Colonic mucosa (tissue), 4 donors: ENCODE measurements at regions not wholly inside any gene's neighbourhood (a gene's known extent, or its start where the extent isn't known, plus 50 kb on each side); places are given as distances from the start of the nearest gene placed in this dataset.

Experiments used
- DNase-seq: peaks from one replicate; pipeline ENCODE4 v3.0.0-alpha.2; 2020
- H3K27ac ChIP-seq: fragments of 200-600 bp; one replicate; pipeline ENCODE4 v1.8.0; 2021
- H3K27me3 ChIP-seq: fragments of 200-600 bp; one replicate; pipeline ENCODE4 v1.8.0; 2021
- H3K36me3 ChIP-seq: fragments of 200-600 bp; one replicate; pipeline ENCODE4 v1.8.0; 2021
- H3K4me1 ChIP-seq: fragments of 200-600 bp; one replicate; pipeline ENCODE4 v1.8.0; 2021; ENCODE audit warnings: mild to moderate bottlenecking
- H3K4me3 ChIP-seq: fragments of 200-600 bp; one replicate; pipeline ENCODE4 v1.8.0; 2021
- H3K9ac ChIP-seq, 2 donors: one replicate each; pipeline ENCODE4 v1.7.0; 2013; ENCODE audit warnings: control low read depth in 2 of 2, low read depth in 2 of 2, low read length in 2 of 2
- H3K9me3 ChIP-seq: fragments of 200-600 bp; one replicate; pipeline ENCODE4 v1.8.0; 2021
- intact Hi-C: fragments of 100-400 bp; cut with DNase I; formaldehyde crosslinking; loops from one replicate; pipeline ENCODE4 v1.14.1; 2022
- TF ChIP-seq, protein P1 (sequence below): fragments of 200-600 bp; IDR thresholded peaks from one replicate; pipeline ENCODE4 v1.8.0; 2022; ENCODE audit warnings: antibody characterized with exemption, mild to moderate bottlenecking
- donor health status: healthy.
- donor health status: DM: no; HTN: no; CAD: no.
- donor health status: DM: no; HTN: no; CAD: no.

DNA sequence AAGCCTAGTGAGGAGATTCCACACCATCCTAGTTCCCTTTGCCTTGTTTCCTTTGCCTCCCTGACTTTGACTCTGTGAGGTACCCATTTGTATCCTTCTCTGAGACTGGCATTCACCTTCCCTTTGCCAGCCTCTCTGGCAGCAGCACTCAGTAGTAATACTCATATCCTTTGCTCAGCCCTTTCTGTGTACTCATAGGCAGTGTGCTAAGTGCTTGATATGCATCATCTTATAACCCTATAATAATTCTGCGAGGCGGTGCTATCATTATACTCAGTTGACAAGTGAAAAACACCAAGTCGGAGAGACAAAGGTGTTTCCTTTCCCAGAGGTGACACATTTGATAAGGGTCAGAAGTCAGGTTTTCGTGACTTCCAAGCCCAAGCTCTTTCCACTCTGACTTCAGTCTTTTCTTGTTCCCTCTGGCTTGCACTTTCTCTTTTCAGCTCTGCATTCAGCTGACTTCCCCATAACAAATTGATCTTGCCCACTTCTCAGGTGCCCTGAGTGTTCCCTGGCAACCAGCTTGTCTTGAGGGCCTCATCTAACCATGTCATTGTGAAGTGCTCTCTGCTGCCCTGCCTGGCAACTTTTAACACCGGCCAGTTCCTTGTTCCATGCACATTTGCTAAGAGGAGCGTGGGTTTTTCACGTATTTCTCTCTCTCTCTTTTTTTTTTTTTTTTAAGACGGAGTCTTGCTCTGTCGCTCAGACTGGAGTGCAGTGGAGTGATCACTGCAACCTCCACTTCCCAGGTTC is 94.5 kb upstream of the UPP2 start:
- Histone ChIP-seq H3K9me3 (no peaks in the 10 kb centered on the region), H3K4me3 (no peak overlapping the region), H3K27me3 (no peaks in the 10 kb centered on the region), H3K27ac (no peak overlapping the region), H3K4me1 (no peaks in the 10 kb centered on the region), H3K9ac (no peak overlapping the region), H3K36me3 (no peaks in the 10 kb centered on the region)
- DNase-seq: no peak
- TF ChIP-seq, protein P1, sequence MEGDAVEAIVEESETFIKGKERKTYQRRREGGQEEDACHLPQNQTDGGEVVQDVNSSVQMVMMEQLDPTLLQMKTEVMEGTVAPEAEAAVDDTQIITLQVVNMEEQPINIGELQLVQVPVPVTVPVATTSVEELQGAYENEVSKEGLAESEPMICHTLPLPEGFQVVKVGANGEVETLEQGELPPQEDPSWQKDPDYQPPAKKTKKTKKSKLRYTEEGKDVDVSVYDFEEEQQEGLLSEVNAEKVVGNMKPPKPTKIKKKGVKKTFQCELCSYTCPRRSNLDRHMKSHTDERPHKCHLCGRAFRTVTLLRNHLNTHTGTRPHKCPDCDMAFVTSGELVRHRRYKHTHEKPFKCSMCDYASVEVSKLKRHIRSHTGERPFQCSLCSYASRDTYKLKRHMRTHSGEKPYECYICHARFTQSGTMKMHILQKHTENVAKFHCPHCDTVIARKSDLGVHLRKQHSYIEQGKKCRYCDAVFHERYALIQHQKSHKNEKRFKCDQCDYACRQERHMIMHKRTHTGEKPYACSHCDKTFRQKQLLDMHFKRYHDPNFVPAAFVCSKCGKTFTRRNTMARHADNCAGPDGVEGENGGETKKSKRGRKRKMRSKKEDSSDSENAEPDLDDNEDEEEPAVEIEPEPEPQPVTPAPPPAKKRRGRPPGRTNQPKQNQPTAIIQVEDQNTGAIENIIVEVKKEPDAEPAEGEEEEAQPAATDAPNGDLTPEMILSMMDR: no peak
- intact Hi-C loops: loop anchor here (2.0 to 10.0 kb wide), 2 partner anchors 132 to 230 kb away; partner anchors contain the start of gene ACVR1

DNA sequence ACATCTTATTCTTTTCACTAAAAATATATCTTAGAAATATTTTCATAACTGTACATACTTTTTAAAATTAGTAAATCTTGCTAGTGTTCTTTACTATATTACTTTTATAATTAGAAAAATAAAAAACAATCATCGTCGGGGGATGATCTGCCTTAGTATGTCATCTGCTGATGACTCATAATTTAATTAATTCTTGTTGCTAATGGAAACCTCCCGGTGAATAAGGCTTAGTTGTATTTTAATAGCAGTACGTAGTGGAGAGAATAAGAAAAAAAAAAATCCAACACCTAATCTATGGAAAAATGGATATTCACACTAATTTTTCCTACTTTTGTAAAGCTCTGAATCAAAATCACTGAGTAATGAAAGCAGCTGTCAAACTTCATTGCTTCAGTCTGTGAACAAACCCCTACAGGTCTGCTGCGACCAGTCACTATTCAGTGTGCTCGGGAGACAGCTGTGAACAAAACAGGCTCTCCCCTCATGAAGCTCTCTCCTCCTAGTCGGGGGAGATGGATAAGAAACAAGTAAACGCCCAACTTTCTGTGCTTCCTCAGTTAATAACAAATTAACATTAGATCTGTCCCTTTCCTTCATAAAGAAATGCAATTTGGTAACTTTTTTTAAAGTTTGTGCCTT is 97.4 kb upstream of the UPP2 start:
- no peaks in the 10 kb centered on the region for H3K36me3 ChIP-seq
- H3K27ac ChIP-seq: no peak overlapping the region
- H3K4me3 ChIP-seq: no peak overlapping the region
- H3K27me3 ChIP-seq: no peaks in the 10 kb centered on the region
- H3K9me3 ChIP-seq: no peaks in the 10 kb centered on the region
- H3K4me1 ChIP-seq: no peaks in the 10 kb centered on the region
- TF ChIP-seq, protein P1: no peak
- no peak for DNase-seq
- intact Hi-C loops: loop anchor here (10.0 kb wide), 1 partner anchor 129 kb away; the partner anchor contains the start of gene ACVR1
- no peak overlapping the region for H3K9ac ChIP-seq

DNA sequence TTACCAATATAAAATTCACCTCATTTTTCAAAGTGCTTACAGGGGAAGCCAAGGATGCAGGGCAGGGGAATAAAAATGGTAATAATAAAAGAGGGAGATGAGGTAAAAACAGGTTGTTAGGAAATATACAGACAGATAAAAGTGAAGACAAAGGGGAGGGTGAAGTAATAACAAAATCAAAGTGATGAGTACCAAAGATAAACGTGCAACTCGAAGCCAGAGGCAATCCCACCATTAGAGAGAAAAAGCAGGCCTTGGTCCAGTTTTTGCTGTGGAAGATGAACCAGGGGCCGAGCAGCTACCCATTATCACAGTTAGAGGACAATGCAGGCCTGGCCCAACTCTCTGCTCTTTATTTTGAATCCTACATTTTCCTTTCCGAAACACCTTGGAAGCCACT is 99.6 kb upstream of the UPP2 start:
- H3K27ac ChIP-seq: no peak overlapping the region
- H3K4me3 ChIP-seq: no peak overlapping the region
- no peak for DNase-seq
- no peaks in the 10 kb centered on the region for H3K9me3 ChIP-seq
- TF ChIP-seq, protein P1: no peak
- H3K27me3 ChIP-seq: no peaks in the 10 kb centered on the region
- no peak overlapping the region for H3K9ac ChIP-seq
- no peaks in the 10 kb centered on the region for H3K36me3 ChIP-seq
- intact Hi-C loops: loop anchor here (10.0 kb wide), 1 partner anchor 127 kb away; the partner anchor contains the start of gene ACVR1
- H3K4me1 ChIP-seq: no peaks in the 10 kb centered on the region

DNA sequence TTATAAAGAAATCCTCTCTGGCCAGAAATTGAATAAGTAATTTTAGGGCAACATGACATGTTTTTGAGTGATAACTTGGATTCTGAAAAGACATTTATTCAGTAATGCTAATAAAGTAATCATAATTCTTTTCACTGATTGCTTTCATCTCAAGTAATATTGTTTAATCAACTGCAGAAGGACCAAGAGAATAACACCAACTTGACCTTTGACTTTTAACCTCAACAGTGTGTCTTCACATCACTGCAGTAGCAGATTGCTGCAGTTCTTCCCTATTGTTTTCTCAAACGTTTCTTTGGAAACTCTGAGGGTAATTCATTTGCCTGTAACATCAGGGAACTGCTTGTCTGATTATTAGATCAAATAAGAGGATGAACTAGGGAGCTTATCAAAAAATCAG is 104.9 kb upstream of the UPP2 start:
- H3K27me3 ChIP-seq: no peaks in the 10 kb centered on the region
- DNase-seq: no peak
- no peaks in the 10 kb centered on the region for H3K9me3 ChIP-seq
- intact Hi-C loops: no loop called here
- TF ChIP-seq, protein P1: no peak
- H3K4me1 ChIP-seq: no peaks in the 10 kb centered on the region
- H3K4me3 ChIP-seq: no peak overlapping the region
- H3K27ac ChIP-seq: no peak overlapping the region
- no peaks in the 10 kb centered on the region for H3K36me3 ChIP-seq
- no peak overlapping the region for H3K9ac ChIP-seq

DNA sequence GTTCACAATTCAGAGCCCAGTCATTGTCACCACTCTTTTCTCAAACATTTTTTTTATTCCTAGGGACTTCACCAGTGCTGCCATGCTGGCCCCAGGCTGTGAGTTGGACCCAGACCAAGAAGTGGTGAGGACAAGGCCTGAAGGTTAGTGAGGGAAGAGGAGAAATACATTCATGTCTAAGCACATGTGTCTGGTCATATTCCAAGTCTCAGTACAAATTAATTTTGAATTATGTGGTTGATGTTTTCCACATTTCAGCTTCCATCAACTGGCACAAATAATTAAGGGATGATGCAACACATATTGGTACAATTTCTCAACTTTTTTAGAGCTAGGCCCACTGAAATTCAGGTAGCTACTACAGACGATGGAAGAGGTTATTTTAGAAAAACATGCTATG is 106.6 kb upstream of the UPP2 start:
- no peak for DNase-seq
- no peaks in the 10 kb centered on the region for H3K36me3 ChIP-seq
- H3K4me1 ChIP-seq: no peaks in the 10 kb centered on the region
- intact Hi-C loops: no loop called here
- H3K27me3 ChIP-seq: no peaks in the 10 kb centered on the region
- no peaks in the 10 kb centered on the region for H3K9me3 ChIP-seq
- TF ChIP-seq, protein P1: no peak
- H3K27ac ChIP-seq: no peak overlapping the region
- H3K9ac ChIP-seq: no peak overlapping the region
- no peak overlapping the region for H3K4me3 ChIP-seq
